Nucleus accumbens (tissue), 56 donors: ENCODE measurements at regions not wholly inside any gene's neighbourhood (a gene's known extent, or its start where the extent isn't known, plus 50 kb on each side); places are given as distances from the start of the nearest gene placed in this dataset.

Source experiments
- DNase-seq, 56 donors: peaks; one replicate each; lab custom pipeline; 2025; lab: John Stamatoyannopoulos, UW

GRCh38 chr16:66155933-66156332, 210.6 kb upstream of the CDH5 start:
- no peak for DNase-seq

DNA sequence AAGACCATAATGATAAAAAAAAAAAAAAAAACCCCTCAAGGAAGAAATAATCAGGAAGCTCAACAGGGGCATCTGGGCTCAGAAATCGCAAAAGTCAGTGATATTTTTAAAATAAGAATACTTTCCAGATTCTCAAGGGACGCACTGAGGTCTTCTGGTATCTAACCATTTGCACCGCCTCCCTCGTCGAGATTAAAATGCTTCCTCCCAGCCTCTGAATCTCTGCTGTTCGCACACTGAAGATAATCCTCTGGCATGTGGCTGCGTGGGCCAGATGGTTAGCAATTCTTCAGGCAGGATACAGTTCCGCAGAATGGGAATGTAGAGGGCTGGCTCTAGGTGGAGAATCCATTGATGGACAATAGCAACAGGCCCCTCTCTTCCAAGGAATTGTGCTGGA, 211.7 kb upstream of the CDH5 start:
- DNase-seq = no peak

DNA sequence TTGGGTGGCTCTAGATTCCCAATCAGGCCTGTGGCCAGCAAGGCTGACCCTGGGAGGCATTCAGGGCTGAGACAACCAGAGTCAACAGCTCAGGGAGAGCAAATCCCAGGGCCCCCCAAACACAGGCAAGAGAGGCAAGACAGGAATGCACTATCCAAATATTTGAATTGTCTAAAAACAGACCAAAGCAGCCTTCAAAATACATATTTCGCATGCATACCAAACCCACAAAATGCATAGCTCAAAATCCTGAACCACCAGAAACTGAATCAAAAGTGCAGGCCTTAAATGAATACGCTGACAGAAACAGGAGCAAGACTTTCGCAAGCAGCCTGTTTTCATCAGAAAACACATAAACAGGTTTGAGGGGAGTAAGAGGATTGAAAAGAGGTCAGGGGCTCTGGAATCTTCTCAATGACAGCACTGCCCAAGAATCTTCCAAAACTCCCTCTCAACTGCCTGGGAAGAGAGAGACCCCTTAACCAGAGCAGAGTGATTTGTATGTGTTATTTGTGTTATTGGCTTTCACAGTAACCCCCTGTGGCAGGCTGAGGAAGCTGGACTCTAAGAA, 213.6 kb upstream of the CDH5 start:
- no peak for DNase-seq

DNA sequence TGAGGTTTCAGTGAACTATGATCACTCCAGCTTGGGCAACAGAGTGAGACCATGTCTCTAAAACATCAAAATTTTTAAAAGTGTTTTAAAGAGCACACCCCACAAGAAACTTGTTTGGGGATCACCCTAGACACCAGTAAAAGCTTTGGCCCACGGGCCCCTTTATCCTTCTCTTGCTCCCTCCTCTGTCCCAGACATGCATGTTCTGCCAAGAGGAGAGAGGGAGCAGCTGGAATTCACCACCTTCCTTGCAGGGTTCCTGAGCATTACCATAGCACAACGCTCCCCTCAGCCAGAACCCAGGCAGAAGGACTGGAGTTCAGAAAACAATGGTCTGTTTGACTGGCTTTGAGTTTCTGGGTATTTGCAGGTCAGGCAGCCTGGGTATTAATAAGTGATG, 214.3 kb upstream of the CDH5 start:
- no peak for DNase-seq

GRCh38 chr16:66150698-66151482, 215.6 kb upstream of the CDH5 start:
- no peak for DNase-seq

DNA sequence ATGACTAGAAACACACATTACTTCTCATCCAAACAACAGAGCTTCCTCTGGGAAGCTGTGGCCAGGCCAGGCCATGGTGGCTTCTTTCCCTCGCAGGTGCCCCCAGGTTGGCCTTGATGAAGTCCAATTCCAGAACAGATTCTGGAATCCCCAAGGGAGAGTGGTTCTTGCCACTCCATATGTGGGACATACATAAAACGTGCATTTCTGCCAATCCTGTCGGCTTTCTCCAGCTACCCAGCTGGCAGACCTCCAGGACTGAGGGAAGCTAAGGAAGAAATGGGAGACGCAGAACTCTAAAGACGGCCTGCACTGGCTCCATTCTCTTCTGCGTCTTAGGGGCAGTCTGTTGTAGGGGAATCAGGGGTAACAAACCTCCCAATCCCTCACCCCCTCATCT, 219.2 kb upstream of the CDH5 start:
- no peak for DNase-seq

GRCh38 chr16:66146798-66147197, 219.7 kb upstream of the CDH5 start:
- DNase-seq = no peak

- no peak for DNase-seq
These were observed 221.8 kb upstream of the CDH5 start for GRCh38 chr16:66144641-66145040.

GRCh38 chr16:66143415-66143814, 223.1 kb upstream of the CDH5 start:
- DNase-seq = no peak

GRCh38 chr16:66141885-66142284, 224.6 kb upstream of the CDH5 start:
- DNase-seq = no peak

DNA sequence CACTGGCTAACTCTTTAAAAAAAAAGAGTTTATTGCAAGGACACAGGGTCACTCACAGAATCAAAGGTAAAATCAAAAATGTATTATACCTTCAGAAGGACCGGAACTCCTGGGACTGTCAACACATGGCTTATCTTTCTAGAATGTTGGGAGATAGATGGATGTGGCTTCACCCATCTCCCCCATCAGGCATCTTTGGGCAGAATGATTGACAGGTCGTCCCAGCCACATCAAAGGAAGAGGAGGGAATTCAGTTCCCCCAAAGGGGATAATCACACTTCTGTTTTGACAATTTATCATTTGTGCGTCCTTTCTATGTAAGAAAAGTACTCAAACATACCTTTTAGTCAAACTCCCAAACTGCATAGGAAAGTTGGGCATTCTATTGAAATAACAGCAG, 228.6 kb upstream of the CDH5 start:
- no peak for DNase-seq

DNA sequence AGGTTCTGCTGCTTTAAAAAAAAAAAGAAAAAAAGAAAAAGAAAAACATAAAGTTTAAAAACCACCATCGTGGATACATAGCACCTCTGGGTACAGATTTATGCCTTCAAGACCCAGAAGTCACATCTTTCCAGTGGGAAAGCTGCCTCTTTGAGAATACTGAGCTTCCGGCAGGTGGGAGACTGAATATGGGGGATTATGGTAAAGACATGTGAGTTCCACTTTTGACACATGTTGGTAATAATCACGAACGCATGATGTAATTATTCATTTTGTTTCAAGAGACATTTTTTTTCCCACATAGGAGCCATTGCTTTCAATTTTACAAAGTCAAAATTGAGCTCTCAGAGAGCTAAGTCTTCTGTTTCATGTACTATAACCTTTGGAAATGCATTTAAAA, 229.7 kb upstream of the CDH5 start:
- no peak for DNase-seq

DNA sequence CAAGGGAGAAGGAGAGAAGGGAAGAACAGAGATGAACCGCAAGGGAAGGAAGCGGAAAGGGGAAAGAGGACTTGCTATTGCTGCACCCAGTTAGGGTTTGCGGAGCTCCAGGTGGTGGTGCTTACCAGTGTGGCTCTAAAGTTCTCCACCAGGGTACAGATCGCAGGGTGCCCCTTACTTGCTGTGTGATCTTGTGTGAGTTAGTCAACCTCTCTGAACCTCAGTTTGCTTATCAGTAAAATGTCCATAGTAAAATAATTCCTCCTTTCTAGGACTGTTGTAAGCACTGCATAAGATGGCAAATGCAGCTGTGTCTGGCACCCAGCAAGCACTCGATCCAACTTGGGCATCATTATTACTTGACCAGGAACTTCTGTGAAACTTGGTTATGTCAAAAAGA, 230.7 kb upstream of the CDH5 start:
- DNase-seq = no peak

DNA sequence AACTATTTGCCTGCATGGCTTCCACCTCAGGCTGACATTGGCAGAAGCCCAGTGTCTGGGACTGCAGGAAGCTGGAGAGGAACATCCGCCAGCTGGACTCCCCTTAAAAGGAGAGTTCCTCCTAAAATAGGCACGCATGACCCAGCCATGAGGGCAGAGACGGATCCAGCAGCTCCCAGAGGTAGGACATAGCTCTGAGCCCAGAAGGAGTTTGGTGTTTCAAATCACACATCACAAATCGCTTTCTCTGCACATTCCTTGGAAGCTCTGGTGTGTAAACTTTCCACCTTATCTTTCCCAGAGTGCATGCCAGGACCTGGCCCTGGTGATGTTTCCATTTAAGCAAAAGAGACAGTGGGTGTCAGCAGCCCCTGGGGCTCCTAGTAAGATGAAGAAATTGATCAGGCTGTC, 231.1 kb upstream of the CDH5 start:
- no peak for DNase-seq

DNA sequence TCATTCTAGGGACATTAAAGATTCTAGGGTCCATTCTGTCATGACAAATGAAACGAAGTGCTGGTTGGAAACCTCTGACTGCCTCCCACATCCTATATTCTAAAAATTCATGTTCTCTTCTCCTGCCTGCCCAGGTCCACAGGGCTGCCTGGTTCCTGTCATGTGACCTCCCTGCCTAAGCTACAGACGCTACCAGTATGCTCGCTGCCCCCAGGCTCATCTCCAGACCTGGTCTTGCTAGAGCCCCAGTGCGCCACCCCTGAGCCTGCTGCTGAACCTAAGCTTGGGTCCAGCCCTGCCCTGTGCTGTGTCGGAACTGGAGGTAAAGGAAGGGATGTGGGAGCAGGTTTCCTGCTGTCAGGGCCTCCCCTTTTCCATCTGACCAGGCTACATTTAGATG, 231.6 kb upstream of the CDH5 start:
- DNase-seq = no peak

DNA sequence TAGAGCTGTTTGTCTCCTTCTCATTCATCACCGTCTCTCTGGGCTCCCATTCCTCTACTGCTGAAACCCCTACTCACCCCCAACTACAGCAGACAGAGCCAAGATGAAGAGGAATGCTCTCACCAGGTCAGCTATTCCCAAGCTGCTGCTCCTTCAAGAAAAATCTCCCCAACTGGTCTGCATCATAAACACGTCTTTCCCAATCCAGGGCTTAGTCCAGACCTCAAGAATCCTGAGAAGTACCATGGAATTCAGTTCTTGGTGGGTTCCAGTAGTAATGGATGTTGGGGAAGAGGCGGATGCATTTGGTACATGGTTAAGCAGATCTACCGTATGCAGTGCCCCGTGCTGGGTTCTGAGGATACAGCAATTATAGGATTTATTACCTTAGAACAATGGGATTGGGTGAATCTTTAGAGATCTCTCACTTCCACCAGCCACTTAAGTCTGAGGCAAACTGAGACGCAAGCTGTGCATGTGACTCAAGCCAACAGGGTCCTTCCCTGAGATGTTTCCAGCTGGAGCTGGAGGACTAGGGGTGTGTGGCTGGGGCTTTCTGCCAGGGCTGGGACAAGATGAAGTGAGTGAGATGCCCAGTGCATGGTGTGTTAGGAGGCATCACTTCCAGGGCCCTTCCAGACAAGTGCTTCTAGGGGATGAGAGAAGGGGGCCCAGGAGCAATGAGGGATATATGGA, 232.7 kb upstream of the CDH5 start:
- no peak for DNase-seq

- no peak for DNase-seq
These were observed 234.6 kb upstream of the CDH5 start for GRCh38 chr16:66131895-66132294.

DNA sequence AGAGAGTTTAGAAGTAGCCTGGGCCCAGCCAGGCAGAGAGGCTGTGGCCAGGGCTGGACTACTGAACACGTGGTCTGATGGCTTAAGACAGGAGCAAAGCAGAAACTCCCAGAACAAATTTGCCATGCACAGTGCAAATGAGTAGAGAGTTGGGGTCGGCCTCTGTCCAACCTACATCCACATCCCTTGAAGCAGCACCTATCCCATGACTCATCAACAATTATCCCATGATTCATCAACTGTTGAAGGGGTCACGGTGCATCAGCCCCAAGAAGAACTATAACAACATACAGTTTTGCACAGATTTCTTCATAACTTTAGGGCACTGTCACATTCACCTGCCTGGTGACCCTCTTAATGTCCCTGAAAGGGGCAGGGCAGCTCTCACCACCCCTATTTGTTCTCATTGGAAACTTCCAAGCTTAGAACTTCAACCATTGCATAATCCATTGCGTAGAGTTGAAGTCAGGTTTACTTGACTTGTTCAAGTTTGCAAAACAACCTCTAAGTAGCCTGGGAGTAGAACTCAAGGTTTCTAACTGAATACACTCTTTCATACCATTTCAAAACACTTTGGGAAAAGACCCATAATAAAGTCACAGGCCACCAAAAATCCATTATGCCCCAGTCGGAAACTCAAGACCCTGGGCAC, 235.2 kb upstream of the CDH5 start:
- DNase-seq = no peak

- DNase-seq = no peak
These were observed 236.1 kb upstream of the CDH5 start for GRCh38 chr16:66130296-66130905.

GRCh38 chr16:66129196-66129595, 237.3 kb upstream of the CDH5 start:
- DNase-seq = no peak

DNA sequence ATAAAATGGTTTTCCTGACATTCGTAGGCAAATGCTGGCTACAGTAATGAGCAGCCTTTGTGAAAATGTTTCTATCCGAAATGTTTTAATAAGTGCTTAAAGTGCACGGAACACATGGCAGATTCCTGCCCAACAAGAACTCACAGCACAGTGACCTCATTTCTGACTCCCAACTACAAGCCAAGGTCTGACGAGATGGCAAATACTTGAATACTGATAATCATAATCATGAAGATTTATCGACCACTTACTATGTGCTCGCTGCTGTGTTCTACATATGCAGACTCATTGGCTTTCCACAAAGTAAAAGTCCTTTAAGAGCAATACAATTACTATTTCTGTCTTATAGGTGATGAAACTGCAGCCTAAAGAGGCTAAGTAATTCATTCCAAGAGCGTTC, 238.1 kb upstream of the CDH5 start:
- no peak for DNase-seq
